K562 (cell line): ENCODE measurements at regions not wholly inside any gene's neighbourhood (a gene's known extent, or its start where the extent isn't known, plus 50 kb on each side); places are given as distances from the start of the nearest gene placed in this dataset.

Source experiments
- FOXP4 ChIP-seq: sonication (generic); formaldehyde crosslinking; IDR thresholded peaks from 2 replicates; pipeline ENCODE4 v1.8.0; 2022; ENCODE audit warnings: mild to moderate bottlenecking, missing genetic modification reagents, borderline replicate concordance
- HDAC6 ChIP-seq: IDR thresholded peaks from 2 replicates; pipeline ENCODE4 v1.6.1; 2012; ENCODE audit warnings: low read depth, mild to moderate bottlenecking, control low read depth, inconsistent platforms, low read length, moderate library complexity
- HMG20B ChIP-seq: fragments of 250-450 bp; sonication (Bioruptor Pico); IDR thresholded peaks from 2 replicates; pipeline ENCODE4 v1.5.0; 2021; ENCODE audit warnings: mild to moderate bottlenecking
- NKRF ChIP-seq: fragments of 450-650 bp; IDR thresholded peaks from 2 replicates; pipeline ENCODE4 v1.6.1; 2016; ENCODE audit warnings: borderline replicate concordance
- NR0B1 ChIP-seq: fragments of 450-650 bp; IDR thresholded peaks from one replicate; pipeline ENCODE4 v1.6.1; 2018; ENCODE audit warnings: mild to moderate bottlenecking, moderate library complexity; ENCODE audit not compliant: partially characterized antibody
- THAP12 ChIP-seq: fragments of 250-450 bp; sonication (Bioruptor Pico); IDR thresholded peaks from 2 replicates; pipeline ENCODE4 v1.9.0; 2021; ENCODE audit warnings: mild to moderate bottlenecking, inconsistent platforms

GRCh38 chr13:70964124-70964523 lies 855.9 kb upstream of the KLHL1 start (continued):
- TF ChIP-seq THAP12 (CRISPR knock-in tag) (no peak), NR0B1 (no peak), NKRF (no peak), HMG20B (CRISPR knock-in tag) (no peak), HDAC6 (no peak), FOXP4 (CRISPR knock-in tag) (no peak)
